ENCODE measurements at regions not wholly inside any gene's neighbourhood (a gene's known extent, or its start where the extent isn't known, plus 50 kb on each side); places are given as distances from the start of the nearest gene placed in this dataset.

DNA sequence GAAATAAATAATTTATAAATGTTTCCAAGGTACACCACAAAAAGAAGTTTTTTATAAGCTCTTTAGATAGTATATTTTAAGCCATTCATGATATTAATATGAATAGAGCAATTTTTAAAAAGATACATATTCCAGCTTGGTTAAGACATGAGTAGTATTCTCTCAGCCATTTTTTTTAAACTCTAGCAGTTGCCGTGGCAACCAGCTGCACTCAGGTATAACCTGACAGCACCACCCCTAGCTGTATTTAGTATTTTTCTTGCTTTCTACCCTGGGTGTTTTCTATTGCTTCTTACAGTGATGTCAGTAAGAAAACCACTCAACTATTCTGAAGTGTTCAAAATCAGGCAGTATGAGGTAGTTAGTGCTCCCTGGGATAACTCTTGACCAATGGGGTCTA lies 496.3 kb upstream of the CNTN3 start:
- Histone ChIP-seq H3K27me3 (no peaks in the 10 kb centered on the region), H3K27ac (replicated peaks in 1 of 4) (no peak overlapping the region), H3K9me3 (no peaks in the 10 kb centered on the region), H3K4me1 (no peaks in the 10 kb centered on the region), H3K4me3 (no peak overlapping the region), H3K36me3 (no peaks in the 10 kb centered on the region)
- TF ChIP-seq POLR2A (IDR thresholded peaks at IDR 0.05; ENCODE audit: low read depth) (no peak), CTCF (IDR thresholded peaks at IDR 0.05) (no peak), EP300 (IDR thresholded peaks at IDR 0.05) (no peak), POLR2AphosphoS5 (IDR thresholded peaks at IDR 0.05) (no peak)
- WGBS: 88% methylated on average over 1 of the region's 1 CpG
- no peak for DNase-seq (ENCODE audit: extremely low spot score)
- intact Hi-C loops (cut with DNase I): no loop called here

- Histone ChIP-seq H3K4me1 (no peaks in the 10 kb centered on the region), H3K4me3 (no peak overlapping the region), H3K27me3 (no peaks in the 10 kb centered on the region), H3K27ac (replicated peaks in 1 of 4) (no peak overlapping the region), H3K9me3 (no peaks in the 10 kb centered on the region), H3K36me3 (no peaks in the 10 kb centered on the region)
- DNase-seq (ENCODE audit: extremely low spot score): no peak
- intact Hi-C loops (cut with DNase I): no loop called here
- WGBS: 76% methylated on average over 2 of the region's 2 CpGs
- no peak for TF ChIP-seq CTCF (IDR thresholded peaks at IDR 0.05)
- TF ChIP-seq EP300 (IDR thresholded peaks at IDR 0.05): no peak
- TF ChIP-seq POLR2A (IDR thresholded peaks at IDR 0.05; ENCODE audit: low read depth): no peak
- no peak for TF ChIP-seq POLR2AphosphoS5 (IDR thresholded peaks at IDR 0.05)
Observed at GRCh38 chr3:75115695-75116094, 501.2 kb upstream of the CNTN3 start.

DNA sequence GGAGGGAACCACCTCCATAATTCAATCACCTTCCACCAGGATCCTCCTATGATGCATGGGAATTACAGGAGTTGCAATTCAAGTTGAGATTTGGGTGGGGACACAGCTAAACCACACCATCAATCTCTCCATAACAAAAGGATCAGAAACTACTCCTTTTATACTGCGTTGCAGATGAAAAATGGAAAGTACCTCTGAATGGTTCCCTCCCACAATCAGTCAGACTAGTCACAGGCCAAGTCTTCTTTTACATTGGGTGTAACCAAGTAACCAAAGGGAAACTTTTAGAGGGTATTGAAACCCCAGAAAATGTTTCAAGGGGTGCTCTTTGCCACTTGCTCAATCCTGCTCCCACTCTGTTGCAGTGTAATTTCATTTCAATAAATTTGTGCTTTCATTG lies 504.3 kb upstream of the CNTN3 start:
- Histone ChIP-seq H3K27ac (replicated peaks in 1 of 4) (no peak overlapping the region), H3K36me3 (no peaks in the 10 kb centered on the region), H3K9me3 (no peaks in the 10 kb centered on the region), H3K27me3 (no peaks in the 10 kb centered on the region), H3K4me3 (no peak overlapping the region), H3K4me1 (no peaks in the 10 kb centered on the region)
- DNase-seq (ENCODE audit: extremely low spot score): no peak
- no peak for TF ChIP-seq POLR2AphosphoS5 (IDR thresholded peaks at IDR 0.05)
- TF ChIP-seq POLR2A (IDR thresholded peaks at IDR 0.05; ENCODE audit: low read depth): no peak
- no peak for TF ChIP-seq CTCF (IDR thresholded peaks at IDR 0.05)
- no peak for TF ChIP-seq EP300 (IDR thresholded peaks at IDR 0.05)
- WGBS: 91% methylated on average over 1 of the region's 1 CpG
- intact Hi-C loops (cut with DNase I): no loop called here

- DNase-seq (ENCODE audit: extremely low spot score): no peak
- no peaks in the 10 kb centered on the region for H3K36me3 ChIP-seq
- no peaks in the 10 kb centered on the region for H3K4me1 ChIP-seq
- H3K27me3 ChIP-seq: no peaks in the 10 kb centered on the region
- H3K27ac ChIP-seq (replicated peaks in 1 of 4): no peak overlapping the region
- TF ChIP-seq EP300 (IDR thresholded peaks at IDR 0.05) (no peak), POLR2AphosphoS5 (IDR thresholded peaks at IDR 0.05) (no peak)
- H3K9me3 ChIP-seq: no peaks in the 10 kb centered on the region
- intact Hi-C loops (cut with DNase I): no loop called here
- no peak overlapping the region for H3K4me3 ChIP-seq
Observed at GRCh38 chr3:75126556-75126955, 512.1 kb upstream of the CNTN3 start.

DNA sequence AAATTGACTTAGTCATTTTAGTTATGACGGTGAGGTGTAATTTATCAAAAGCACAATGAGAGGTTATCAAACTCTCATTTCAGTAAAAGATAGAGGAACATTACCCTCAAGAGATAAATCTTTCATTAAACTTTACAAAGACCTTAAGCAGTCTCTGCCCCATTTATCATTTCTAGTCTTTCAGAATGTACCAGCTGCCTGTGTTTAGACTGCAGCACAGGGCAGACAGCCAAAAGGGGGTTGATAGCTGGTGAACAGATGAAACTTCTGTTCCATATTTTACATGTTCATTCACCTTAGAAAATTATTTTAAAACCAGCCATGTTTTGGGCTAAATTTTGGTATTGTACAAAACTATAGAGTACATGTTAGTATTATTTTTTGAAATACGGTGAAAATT lies 514.6 kb upstream of the CNTN3 start:
- no peak for DNase-seq (ENCODE audit: extremely low spot score)
- no peak for TF ChIP-seq EP300 (IDR thresholded peaks at IDR 0.05)
- TF ChIP-seq CTCF (IDR thresholded peaks at IDR 0.05): no peak
- no peak for TF ChIP-seq POLR2AphosphoS5 (IDR thresholded peaks at IDR 0.05)
- no peak for TF ChIP-seq POLR2A (IDR thresholded peaks at IDR 0.05; ENCODE audit: low read depth)
- Histone ChIP-seq H3K27ac (replicated peaks in 1 of 4) (no peak overlapping the region), H3K4me1 (no peaks in the 10 kb centered on the region), H3K4me3 (no peak overlapping the region), H3K9me3 (no peaks in the 10 kb centered on the region), H3K27me3 (no peaks in the 10 kb centered on the region), H3K36me3 (no peaks in the 10 kb centered on the region)
- intact Hi-C loops (cut with DNase I): no loop called here
- 14% methylated on average over 2 of the region's 2 CpGs for WGBS

Data from esophagus muscularis mucosa (tissue), 4 donors.